Activated CD4-positive, alpha-beta T cell treated with anti-CD3 and anti-CD28 coated beads, Interleukin-10, Interleukin-2, amounts not matched to agents 100 ng/mL and 50 ng/mL, durations not matched to agents 16 hours and 8 hours (primary cell): ENCODE measurements at regions not wholly inside any gene's neighbourhood (a gene's known extent, or its start where the extent isn't known, plus 50 kb on each side); places are given as distances from the start of the nearest gene placed in this dataset.

ENCODE experiments used
- DNase-seq: peaks from one replicate; pipeline ENCODE4 v3.0.0-alpha.2; 2020

DNA sequence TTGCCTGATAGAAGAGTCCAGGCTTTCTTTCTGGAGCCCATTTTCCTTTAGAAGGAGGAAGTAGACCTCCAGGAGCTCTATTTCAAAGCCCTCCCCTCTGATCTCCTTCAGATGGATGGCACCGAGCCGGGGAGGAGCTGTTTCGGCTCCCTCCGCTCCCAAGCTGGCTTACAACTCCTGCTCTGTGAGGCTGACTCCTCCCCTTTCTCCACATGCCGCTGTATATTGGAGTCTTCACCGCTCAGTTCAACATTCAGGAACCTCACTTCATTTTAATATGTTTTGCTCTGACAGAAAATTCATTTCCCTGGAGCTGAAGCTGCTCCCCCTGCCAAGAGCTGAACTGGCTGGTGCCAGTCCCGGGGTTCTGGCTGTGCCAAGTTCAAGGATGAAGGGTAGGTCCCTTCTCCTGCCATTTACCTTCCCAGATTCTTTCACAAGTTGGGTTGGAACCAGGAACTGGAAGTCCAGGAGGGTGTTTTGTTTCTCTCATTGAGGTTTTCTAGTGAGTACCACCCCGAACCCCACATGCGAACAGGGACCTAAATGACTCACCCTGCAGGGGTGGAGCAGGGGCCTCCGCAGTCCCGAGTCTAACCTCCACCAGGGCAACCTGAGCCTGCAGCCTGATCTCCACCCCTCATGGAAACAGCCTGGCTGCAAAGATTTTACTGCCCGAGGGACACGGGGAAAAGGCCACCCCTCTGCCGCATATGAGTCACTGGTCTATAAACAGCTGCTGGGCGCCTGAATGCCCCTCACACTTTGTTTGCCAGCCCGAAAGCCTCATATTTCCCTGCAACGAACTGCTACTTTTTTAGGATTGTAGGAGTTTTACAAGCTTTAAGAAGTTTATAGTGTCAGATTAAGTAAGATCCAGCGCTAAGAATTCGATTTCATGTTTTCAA is 68.6 kb upstream of the FOXA2 start:
- no peak for DNase-seq

DNA sequence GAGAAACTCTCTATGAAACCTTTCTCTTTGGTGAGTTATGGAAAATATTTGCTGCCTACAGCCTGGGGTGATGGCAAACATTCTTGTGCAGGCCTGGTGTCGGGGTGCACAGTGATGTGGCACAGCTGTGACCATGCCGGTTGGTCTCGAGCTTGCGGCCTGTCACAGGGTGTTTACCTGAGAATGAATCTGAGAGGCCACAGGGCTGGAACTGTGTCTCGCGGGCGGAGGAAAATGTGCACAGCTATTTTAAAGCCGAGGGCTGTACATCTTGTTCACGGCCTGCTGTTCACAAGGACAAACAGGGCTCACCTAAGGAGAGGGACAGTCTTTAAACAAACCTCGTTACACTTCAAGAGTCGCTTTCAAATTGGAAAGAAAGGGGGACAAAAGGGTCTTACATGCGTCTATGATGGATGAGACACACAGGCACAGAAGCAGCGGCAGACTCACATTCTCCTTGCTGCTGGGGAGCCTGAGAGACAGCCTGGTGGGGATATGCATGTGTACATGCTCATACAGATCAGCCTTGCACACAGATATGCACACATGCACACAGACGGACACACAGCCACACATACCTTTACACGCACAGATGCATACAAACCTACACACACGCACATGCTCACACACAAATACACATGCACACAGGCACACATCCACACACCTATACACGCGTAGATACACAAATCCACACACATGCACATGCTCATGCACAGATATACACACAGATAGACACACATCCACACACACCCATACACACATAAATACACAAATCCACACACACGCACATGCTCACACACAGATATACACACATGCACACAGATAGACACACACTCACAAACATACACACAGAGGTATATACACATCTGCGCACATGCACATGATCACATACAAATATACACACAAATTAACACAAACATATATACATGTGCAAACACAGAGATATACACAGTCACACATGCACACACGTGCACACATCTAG is 69.6 kb upstream of the FOXA2 start:
- no peak for DNase-seq

DNA sequence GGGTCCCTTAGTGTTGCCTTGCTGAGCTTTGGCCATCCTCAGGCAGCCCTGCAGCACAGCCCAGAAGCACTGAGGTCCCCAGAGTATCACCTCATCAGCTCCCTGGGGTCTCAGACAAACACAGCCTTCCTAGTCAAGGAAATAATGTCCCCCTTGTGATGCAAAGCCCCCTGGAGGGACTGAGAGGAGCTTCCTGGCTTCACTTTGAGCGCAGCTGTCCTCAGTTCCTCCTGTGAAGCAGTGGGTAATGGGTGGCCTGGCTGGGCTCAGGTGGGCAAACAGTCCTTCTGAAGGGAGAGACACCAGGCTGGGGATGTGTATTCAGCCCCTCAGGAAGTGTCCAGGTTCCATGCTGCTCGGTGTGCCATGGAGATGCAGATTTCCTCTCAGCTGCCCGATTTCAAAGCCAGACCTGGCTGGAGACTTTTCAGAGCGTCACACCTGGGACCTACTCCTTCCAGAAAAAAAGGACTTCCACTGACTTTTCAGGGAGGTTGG is 79.2 kb upstream of the FOXA2 start:
- no peak for DNase-seq

DNA sequence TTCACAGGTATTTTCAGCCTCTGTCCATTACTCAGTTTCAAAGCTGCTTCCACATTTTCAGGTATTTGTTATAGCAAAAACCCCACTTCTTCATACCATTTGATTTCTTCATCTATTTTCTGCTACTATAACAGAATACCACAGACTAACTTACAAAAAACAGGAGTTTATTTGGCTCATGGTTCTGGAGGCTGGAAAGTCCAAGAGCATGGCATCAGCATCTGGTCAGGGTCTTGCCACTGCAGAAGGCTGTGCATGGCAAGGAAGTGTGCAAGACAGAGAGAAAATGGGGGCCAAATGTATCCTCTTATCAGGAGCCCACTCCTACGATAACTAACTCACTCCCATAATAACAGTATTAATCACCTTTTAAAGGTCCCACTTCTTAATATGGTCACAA is 82.8 kb upstream of the FOXA2 start:
- DNase-seq, result no peak

DNA sequence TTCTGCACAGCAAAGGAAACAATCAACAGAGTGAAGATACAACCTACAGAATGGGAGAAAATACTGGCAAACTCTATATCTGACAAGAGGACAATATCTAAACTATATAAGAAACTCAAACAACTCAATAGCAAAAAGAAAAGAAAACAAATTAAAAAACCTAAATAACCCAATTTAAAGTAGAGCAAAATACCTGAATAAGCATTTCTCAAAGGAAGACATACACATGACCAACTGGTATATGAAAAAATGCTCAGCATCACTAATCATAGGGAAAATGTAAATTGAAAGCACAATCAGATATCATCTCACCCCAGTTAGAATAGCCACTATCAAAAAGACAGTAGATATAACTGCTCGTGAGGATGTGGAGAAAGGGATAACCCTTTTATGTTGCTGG is 87.8 kb upstream of the FOXA2 start:
- no peak for DNase-seq

DNA sequence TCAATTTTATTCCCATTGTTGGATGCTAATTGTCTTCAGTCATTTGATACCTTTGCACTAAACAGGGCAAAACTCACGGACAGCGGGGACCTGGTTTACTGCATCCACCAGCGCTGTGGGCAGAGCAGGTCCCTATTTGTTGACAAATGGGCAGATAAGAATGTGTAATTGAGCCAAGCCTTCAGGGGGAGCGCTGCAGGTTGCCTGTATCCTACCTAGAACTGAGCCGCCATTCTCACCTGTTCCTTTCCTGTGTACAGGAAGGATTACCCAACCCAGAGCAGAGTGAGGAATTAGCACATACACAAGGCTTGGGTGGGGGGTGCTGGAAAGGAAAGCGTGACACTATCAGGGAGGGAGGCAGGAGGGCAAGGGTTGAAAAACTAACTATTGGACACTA is 89.1 kb upstream of the FOXA2 start:
- DNase-seq, result no peak

DNA sequence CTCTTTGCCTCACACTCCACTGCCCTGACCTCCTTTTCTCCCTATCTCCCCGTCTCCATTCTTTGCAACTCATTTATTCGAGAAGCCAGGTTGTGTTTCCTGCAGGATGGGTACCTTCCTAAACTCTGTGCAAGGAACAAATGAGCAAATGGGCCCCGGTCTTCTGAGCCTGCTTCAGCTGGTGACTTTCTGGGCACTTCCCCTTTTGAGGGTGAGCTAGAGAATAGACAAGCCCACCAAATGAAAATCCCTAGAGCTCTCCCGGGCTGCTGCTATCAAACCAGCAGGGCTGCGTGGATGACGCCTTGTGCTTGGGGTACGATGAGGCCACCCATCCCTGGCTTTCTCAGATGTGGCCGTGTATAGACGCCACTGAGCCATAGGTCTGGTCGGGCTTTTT is 91.0 kb upstream of the FOXA2 start:
- no peak for DNase-seq

DNA sequence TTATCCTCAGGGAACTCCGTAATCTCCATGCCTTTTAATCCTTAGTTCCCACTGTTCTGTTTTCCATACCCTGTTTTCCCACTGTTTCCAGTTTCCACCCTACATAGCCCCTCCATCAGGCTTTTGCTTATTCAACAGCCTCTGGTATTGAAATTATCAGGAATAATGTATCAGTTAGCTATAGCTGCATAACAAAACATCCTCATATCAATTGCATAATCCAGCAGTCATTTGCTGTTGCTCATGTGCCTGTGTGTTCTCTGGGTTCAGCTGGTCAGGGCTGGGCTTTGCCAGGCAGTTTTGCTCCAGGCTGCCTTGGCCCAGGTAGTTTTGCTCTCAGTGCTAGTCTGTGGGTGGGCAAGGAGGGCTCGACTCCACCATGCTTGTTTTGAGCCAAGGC is 94.3 kb upstream of the FOXA2 start:
- DNase-seq, result no peak

DNA sequence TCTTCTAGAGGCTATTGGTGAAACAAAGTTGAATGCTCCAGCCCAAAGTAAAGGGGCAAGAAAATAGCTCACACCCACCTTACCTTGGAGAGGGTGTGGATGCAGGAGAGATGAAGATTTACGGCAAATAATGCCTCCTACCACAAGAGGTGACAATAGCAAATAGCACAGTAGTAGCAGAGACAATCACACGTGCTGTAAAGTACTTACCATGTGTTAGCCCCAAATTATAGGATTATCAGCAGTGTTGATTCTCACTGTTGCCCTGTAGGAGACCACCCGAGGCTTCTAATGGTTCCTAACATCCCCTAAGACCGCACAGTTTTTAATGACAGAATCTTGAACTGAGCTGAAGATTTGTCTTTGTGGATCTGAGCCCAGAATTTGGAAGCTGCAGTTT is 94.8 kb upstream of the FOXA2 start:
- DNase-seq, result no peak

DNA sequence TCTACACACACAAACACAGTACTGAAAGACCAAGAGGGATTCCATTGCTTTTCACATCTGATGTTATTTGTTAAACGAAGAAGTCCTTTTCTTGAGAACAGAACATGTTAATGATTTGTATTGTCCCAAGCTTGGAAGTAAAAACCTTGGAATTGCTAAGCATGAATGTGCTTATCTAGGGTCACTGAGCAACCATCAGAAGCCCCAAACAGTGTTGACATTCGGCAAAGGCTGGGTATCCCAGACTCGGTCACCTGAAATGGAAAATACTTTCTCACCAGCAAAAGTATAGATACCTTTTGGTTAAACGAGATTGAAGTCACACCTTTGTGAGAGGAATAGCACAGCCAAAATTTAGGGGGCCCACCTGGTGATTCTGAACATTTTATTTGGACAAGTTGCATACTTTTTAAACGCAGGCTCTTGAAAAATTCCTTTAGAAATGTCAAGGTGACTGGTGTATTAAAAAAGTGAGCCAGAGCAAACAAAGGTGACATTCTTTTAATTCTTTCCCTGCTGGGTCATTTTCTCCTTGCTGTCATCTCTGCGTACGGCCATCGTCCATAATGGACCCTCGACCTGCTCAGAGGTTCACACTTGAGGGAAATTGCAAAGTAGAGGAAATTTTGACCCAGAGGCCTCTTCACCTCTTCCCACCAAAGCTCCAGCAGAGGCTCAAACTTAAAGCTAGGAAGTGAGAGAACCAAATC is 95.8 kb upstream of the FOXA2 start:
- DNase-seq, result no peak

DNA sequence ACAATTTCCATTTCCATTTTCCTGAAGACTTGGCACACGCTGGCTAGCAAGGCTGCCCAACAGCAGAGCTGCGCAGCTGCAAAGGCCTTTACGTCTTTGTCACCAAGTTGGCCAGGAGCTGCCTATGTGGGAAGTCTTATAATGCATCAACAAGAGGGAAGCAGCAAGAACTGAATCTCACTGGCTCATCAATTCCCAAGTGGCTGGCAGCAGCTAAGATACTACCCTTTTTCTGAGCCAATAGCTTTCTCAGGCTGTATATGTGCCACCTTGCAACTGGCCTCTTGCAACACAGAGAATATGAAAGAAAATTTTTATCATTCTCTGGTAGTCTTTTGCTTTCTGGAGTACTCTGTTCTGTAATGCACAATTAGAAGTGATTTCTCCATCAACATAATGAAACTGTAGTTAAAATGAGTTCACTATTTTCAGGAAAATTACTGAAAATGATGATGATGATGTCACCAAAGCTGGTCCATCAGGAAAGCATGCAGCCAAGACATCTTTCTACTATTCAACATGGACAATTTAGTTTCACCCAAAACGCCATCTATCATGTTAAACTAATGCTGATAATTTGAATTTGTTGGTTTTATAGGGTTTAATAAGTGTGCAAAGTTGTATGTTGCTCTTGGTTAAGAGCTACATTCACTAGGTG is 97.3 kb upstream of the FOXA2 start:
- DNase-seq, result no peak

DNA sequence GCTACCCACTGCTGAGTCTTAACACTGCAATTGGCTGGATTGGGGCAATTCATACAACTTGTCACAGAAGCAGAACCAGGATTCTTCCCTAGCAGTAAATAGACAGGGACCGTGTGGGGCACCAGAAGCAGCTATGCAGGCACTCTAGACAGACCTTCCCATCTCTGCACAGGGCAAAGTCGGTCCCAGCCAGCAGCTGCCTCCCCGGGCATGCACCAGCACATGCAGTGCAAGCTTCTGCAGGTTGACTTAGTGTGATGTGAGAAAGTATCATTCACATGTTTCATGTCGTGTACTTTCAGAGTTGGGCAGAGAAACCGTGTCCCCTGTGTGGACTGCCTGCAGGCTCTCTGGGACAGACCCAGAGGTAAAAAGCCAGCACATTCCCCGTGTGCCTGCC is 98.0 kb upstream of the FOXA2 start:
- DNase-seq, result no peak

DNA sequence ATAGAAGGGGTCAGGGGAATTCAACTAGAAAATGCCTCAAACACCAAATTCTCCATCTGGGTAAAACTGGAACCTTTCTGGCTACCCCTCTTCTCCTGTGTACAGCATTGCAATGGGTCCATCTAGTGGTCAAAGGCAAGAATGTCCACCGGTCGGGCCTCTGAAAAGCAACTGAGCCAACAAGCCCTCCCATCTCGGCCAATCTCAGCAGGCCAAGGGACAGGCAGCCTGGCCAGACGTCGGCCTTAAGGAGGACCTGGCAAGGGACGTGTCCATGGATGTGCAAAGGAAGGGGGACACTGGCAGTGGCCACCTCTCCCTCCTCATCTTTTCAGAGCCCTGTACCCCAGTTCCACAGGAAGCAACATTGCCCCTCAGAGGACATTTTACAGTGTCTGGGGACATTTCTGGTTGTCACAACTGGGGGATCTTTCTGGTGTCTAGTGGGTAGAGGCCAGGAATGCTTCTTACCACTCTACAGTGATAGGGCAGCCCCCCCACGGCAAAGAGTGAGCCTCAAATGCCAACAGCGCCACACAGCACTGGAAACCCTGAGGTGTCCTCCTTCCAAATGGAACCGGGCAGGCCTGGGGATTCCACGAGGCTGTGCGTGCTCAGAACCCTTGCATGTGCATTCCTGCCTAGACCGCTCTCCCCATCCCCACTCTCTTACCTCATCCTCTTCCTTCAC is 99.8 kb upstream of the FOXA2 start:
- DNase-seq, result peak; percentile 61

DNA sequence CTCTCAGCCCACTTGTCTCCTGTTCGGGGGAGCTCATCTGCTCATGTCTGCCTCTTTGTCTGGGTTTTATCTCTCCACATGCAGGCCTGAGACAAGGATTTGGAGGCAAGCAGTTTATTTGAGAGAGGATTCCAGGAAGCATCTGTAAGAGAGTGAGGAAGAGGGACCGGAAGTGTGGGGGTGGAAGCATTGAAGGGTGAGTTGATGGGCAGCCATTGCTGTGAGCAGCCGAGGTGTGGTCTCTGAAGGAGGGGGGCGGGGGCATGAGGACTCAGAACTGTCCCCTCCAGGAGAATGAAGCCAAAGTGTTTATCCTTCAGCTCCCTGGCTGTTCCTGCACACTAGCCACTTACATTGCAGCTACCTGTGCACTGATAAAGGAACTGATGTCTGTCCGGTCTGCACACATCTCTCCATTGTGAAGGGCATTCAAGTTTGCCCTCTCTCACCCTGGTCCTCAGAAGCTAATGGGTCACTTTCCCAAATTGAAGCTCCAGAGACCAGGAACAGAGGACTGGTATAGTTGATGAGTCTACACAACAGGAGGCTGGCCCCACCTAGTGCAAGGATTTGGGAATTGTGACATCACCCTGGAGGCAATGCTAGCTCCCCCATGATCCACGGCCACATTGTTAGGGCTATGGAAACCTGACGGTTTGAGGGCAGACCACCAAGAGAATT is 100.5 kb upstream of the FOXA2 start:
- no peak for DNase-seq

DNA sequence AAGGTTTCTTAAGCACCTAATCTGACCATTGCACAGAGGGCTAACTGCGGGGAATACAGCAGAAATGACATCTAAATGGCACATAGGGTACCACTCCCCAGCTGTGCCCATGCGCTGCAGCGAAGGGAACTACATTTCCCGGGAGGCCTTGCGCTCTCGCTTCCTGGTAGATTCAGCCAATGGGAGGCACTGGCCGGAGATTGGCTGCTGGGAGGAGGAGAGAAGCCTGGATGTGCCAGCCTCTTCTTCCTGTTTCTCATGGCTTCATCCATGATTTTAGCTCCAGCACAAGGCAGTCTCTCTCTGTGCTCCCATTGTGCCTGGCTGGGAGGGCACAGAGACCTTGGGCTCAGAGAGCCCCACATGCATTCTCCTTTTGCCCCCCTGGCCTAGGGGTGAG is 101.7 kb upstream of the FOXA2 start:
- DNase-seq, result peak; percentile 27

DNA sequence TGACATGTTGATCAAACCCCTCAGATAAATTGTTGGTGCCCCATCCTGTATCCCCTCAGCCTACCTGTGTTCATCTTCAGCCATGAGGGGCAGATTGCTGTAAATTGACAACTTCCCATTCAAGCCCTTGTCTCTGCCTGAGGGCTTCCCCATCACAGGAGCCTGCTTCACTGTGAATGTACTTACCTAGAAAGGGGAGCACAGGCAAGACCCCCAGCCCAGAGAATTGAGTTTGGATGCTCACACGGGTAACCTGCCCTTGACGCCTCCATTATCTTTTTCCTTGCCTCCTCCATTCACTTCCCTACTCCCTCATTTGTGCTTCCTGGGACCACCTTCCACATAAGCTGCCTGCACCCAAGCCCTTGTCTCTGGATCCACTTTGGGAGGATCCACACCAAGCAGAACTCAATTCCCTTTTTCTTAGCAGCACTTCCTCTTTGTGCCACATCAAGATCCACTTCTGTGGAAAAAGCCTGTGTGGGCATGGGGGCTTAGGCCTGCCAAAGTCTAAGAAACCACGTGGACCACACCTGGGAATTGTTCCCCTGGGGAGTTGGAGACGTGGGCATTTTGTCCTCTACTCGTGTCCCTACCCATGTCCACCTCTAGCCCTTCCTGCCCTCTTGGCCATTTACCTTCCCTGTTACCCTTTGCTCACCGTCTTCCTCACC is 103.4 kb upstream of the FOXA2 start:
- DNase-seq, result no peak

DNA sequence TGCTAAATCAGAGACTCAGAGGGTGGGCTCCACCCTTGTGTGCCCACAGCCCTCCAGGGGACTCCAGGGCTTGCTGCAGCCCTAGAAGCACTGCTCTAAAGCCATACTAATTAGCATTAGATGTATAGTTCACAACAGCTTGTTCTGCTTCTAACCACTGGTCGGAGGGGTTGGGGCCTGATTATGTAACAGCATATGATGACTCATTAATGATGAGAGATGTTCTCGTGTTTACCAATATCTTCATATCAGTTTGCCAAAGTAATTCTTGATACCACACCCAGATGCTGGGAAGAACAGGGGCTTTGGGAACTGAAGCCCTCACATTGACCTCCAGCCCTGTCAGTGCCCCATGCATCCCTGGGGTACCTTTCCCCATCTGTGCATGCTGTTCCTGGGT is 104.1 kb upstream of the FOXA2 start:
- DNase-seq, result no peak

DNA sequence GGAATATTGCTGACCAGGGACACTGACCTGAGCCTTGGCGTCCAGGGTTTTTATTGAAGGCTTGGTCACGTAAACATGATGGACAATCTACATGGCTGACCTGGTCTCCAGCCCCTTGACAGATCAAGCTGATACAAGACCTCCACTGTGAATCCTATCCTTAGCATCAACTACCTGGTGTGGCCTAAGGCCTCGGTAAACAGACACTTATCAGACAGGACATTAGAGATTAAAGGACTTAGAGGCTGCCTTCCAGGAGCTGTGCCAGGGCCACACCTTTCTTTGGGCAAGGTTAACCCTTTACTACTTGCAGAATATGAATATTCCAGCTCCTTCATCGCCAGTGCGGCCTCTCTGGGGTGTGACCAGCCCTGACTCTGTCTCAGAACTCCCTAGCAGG is 104.9 kb upstream of the FOXA2 start:
- no peak for DNase-seq

DNA sequence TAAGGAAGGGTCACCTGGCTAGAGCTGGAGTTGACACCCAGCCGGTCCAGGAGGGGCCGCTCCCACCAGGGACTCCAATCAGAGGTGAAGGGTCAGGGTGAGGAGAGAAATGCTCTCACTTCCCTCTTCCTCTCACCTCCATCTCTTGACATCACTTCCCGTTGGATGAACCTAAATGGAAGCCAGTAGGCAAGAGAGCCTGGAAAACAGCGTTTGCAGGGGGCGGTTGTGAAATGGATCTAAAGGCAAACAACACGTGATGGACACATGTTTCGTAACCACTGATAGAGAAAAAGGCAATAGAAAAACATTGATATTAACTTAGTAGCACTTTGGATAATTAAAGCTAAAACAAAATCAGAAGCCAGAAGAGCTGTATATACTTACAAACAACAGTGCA is 105.6 kb upstream of the FOXA2 start:
- no peak for DNase-seq

DNA sequence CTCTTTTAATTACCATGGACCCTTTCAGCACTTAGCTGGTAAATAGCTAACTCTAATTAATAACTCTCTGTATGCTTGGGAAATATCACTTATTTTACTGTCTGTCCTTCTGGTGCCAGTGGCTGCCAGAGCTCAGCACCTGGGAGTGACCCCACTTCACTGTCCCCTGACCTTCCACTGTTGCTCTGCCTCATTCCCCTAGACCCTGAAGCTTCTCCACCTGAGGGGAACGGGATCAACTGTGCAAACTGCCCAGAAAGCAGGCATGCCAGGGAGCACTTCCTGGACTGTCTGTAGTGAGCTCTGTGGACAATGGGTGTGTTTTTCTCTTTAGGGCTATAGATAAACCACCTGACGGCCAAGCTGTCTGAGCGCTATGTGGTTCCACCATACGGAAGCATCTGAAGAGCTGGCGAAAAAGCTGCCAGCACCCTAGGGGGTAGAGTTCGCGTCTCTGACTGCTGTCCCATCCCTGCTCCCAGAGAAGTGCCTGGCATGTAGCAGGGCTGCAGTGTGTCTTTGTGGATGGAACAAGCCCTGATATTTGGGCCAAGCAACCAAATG is 106.3 kb upstream of the FOXA2 start:
- DNase-seq, result no peak
